Endothelial cell of umbilical vein (primary cell): ENCODE measurements at regions not wholly inside any gene's neighbourhood (a gene's known extent, or its start where the extent isn't known, plus 50 kb on each side); places are given as distances from the start of the nearest gene placed in this dataset.

Experiments used
- BruUV-seq: library from RNA; stranded (reverse); fragments of 400-500 nt; replicated peaks from 2 replicates; lab custom pipeline; 2021; lab: Mats Ljungman, UMichigan
- CTCF ChIA-PET: fragments of 300-600, 350-600 bp; sonication (Branson Sonifier 250); formaldehyde crosslinking; loops from one replicate; lab custom pipeline; 2021; ENCODE audit warnings: antibody characterized with exemption, inconsistent platforms; lab: Charles Lee
- POLR2A ChIA-PET: fragments of 300-600, 350-600 bp; sonication (Branson Sonifier 250); formaldehyde crosslinking; loops from one replicate; lab custom pipeline; 2021; ENCODE audit warnings: antibody characterized with exemption, inconsistent platforms; lab: Charles Lee
- DNase-seq: peaks from one replicate; pipeline ENCODE4 v3.0.0-alpha.2; 2011; ENCODE audit warnings: low read depth, low spot score
- FAIRE-seq: peaks from 2 replicates; lab custom pipeline; 2011; peaks lifted over from hg19 to GRCh38; lab: Jason Lieb, UNC
- H2AFZ ChIP-seq: 2 replicates; pipeline ENCODE4 v1.6.0; 2012; ENCODE audit warnings: low read depth, low read length, control low read depth, inconsistent platforms
- H3K27ac ChIP-seq: 2 replicates; pipeline ENCODE4 v1.5.1; 2011; ENCODE audit warnings: low read depth, mild to moderate bottlenecking, control low read depth, low read length, moderate library complexity; ENCODE audit not compliant: insufficient read depth
- H3K27me3 ChIP-seq, 2 experiments: 2 replicates each; pipeline versions ENCODE4 v1.6.0 to v1.6.1; 2011; ENCODE audit warnings: low read length in 2 of 2, mixed read lengths in 1 of 2; ENCODE audit not compliant: control insufficient read depth in 2 of 2, insufficient read depth in 2 of 2
- H3K36me3 ChIP-seq, 2 experiments: 2 replicates in 1 of 2; 3 replicates in 1 of 2; pipeline ENCODE4 v1.5.1; 2011; ENCODE audit warnings: low read length in 2 of 2, mild to moderate bottlenecking in 1 of 2, moderate library complexity in 1 of 2; ENCODE audit not compliant: control insufficient read depth in 2 of 2, insufficient read depth in 2 of 2; ENCODE audit errors: extremely low read depth in 1 of 2
- H3K4me1 ChIP-seq: 3 replicates; pipeline ENCODE4 v1.5.1; 2011; ENCODE audit warnings: mild to moderate bottlenecking, low read length; ENCODE audit not compliant: control insufficient read depth, insufficient read depth; ENCODE audit errors: extremely low read depth
- H3K4me2 ChIP-seq: 2 replicates; pipeline ENCODE4 v1.6.1; 2011; ENCODE audit warnings: low read length, control low read depth, mixed read lengths; ENCODE audit not compliant: insufficient read depth
- H3K4me3 ChIP-seq, 3 experiments: fragments of 200-600 bp in 1 of 3; sonication (generic), shearing (Covaris generic) in 1 of 3; replicated peaks in 1 of 3; 2 replicates each; pipeline ENCODE4 v1.5.1; 2011 to 2016; ENCODE audit warnings: control low read depth in 3 of 3, low read length in 3 of 3, mild to moderate bottlenecking in 2 of 3, inconsistent platforms in 1 of 3, low read depth in 1 of 3, moderate library complexity in 1 of 3; ENCODE audit not compliant: insufficient read depth in 1 of 3
- H3K79me2 ChIP-seq: 2 replicates; pipeline ENCODE4 v1.6.0; 2012; ENCODE audit warnings: low read length, inconsistent platforms; ENCODE audit not compliant: control insufficient read depth, insufficient read depth
- H3K9ac ChIP-seq: replicated peaks from 2 replicates; pipeline ENCODE3; 2011; ENCODE audit warnings: low read length, control low read depth; ENCODE audit not compliant: insufficient read depth; ENCODE audit errors: extremely low read depth
- H3K9me1 ChIP-seq: replicated peaks from 3 replicates; pipeline ENCODE4 v1.6.0; 2011; ENCODE audit warnings: mild to moderate bottlenecking, low read length; ENCODE audit not compliant: control insufficient read depth, insufficient read depth; ENCODE audit errors: extremely low read depth
- H3K9me3 ChIP-seq: replicated peaks from 2 replicates; pipeline ENCODE4 v1.5.1; 2012; ENCODE audit warnings: low read length, inconsistent platforms; ENCODE audit not compliant: control insufficient read depth, insufficient read depth
- H4K20me1 ChIP-seq: replicated peaks from 2 replicates; pipeline ENCODE3; 2011; ENCODE audit warnings: mild to moderate bottlenecking, low read length; ENCODE audit not compliant: control insufficient read depth, insufficient read depth; ENCODE audit errors: extremely low read depth
- CTCF ChIP-seq, 2 donors: IDR thresholded peaks; 1 replicate in 1 of 2; 2 replicates in 1 of 2; pipeline ENCODE4 v1.5.1; 2011; ENCODE audit warnings: low read length in 2 of 2, mild to moderate bottlenecking in 2 of 2, moderate library complexity in 2 of 2, control low read depth in 1 of 2, inconsistent platforms in 1 of 2, low read depth in 1 of 2; ENCODE audit not compliant: insufficient read depth in 1 of 2; ENCODE audit errors: extremely low read depth in 1 of 2
- EZH2 ChIP-seq: IDR thresholded peaks from 2 replicates; pipeline ENCODE4 v1.6.1; 2012; ENCODE audit warnings: borderline replicate concordance, low read depth, mild to moderate bottlenecking, moderate library complexity, low read length, inconsistent platforms; ENCODE audit not compliant: severe bottlenecking
- FOS ChIP-seq: IDR thresholded peaks from 2 replicates; pipeline ENCODE4 v1.6.1; 2011; ENCODE audit warnings: mild to moderate bottlenecking, low read length, moderate library complexity, borderline replicate concordance; ENCODE audit not compliant: insufficient read depth
- GATA2 ChIP-seq: IDR thresholded peaks from 2 replicates; pipeline ENCODE4 v1.7.0; 2011; ENCODE audit warnings: low read depth, mild to moderate bottlenecking, moderate library complexity, mixed read lengths, low read length; ENCODE audit not compliant: insufficient read length, insufficient read depth
- JUN ChIP-seq: IDR thresholded peaks from 2 replicates; pipeline ENCODE4 v1.6.1; 2011; ENCODE audit warnings: borderline replicate concordance, low read depth; ENCODE audit not compliant: insufficient read length, insufficient read depth
- MYC ChIP-seq: IDR thresholded peaks from one replicate; pipeline ENCODE4 v1.6.1; 2011; ENCODE audit warnings: mild to moderate bottlenecking, low read depth, low read length
- POLR2A ChIP-seq: IDR thresholded peaks from 2 replicates; pipeline ENCODE4 v1.6.1; 2012; ENCODE audit warnings: low read depth, mild to moderate bottlenecking, control low read depth, low read length
- POLR2AphosphoS5 ChIP-seq: IDR thresholded peaks from 2 replicates; pipeline ENCODE4 v1.6.1; 2012; ENCODE audit warnings: low read depth, mild to moderate bottlenecking, control low read depth, low read length, moderate library complexity; ENCODE audit not compliant: insufficient read depth
- dilution Hi-C: fragments of 300-500 bp; cut with MboI; formaldehyde crosslinking; loops from one replicate; pipeline ENCODE4 v1.15.0; 2019; ENCODE audit warnings: low sequenced_read_pairs; ENCODE audit not compliant: extremely low pct_ligation_motif_present
- intact Hi-C: fragments of 100-400 bp; cut with micrococcal nuclease; formaldehyde crosslinking; loops from one replicate; pipeline ENCODE4 v1.10.0; 2022
- TF ChIP-seq, protein P1 (sequence below): IDR thresholded peaks from 2 replicates; pipeline ENCODE4 v1.6.1; 2011; ENCODE audit not compliant: insufficient read depth, insufficient read length

DNA sequence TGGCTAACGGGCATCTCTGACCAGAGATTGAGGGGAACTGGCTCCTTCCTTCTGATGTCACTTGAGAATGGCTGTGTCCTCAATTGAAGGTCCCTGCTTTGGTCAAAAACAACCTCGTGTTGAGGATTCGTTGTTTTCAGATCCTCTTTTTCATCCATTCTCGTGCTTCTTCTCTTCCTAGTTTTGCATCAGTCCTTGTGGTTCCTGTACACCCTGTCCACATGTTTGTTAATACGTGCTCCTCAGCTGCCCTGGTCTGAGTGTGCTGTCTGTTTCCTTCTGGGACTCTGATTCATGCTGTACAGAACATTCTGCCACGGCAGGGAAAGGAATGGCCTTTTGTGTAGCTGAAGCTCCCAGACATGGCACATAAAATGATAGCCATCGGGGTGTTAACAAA is 863.2 kb upstream of the GOT2 start:
- BruUV-seq, result no TSS peak
- no peaks in the 10 kb centered on the region for H3K27me3 ChIP-seq
- no peaks in the 10 kb centered on the region for H3K9me1 ChIP-seq
- H3K27ac ChIP-seq, result no peak overlapping the region
- DNase-seq (no peak), FAIRE-seq (no peak)
- no peaks in the 10 kb centered on the region for H4K20me1 ChIP-seq
- no peak overlapping the region for H3K9ac ChIP-seq
- dilution Hi-C loops, result no loop called here
- TF ChIP-seq JUN, result no peak
- TF ChIP-seq FOS, result no peak
- TF ChIP-seq CTCF (IDR thresholded peaks at IDR 0.05; ENCODE audit: extremely low read depth in 1 of 2, insufficient read depth in 1 of 2, low read depth in 1 of 2, low read length in 2 of 2), result no peak
- no peak for TF ChIP-seq GATA2
- TF ChIP-seq MYC, result no peak
- TF ChIP-seq EZH2, result no peak
- no peak for TF ChIP-seq POLR2AphosphoS5
- no peak for TF ChIP-seq POLR2A
- TF ChIP-seq, protein P1, sequence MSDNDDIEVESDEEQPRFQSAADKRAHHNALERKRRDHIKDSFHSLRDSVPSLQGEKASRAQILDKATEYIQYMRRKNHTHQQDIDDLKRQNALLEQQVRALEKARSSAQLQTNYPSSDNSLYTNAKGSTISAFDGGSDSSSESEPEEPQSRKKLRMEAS, result no peak
- intact Hi-C loops, result no loop called here
- H3K4me2 ChIP-seq, result no peak overlapping the region
- no peaks in the 10 kb centered on the region for H3K4me1 ChIP-seq
- no peaks in the 10 kb centered on the region for H3K79me2 ChIP-seq
- no peaks in the 10 kb centered on the region for H3K9me3 ChIP-seq
- ChIA-PET POLR2A (no interaction called here), CTCF (no interaction called here)
- H3K4me3 ChIP-seq, result no peak overlapping the region
- H2AFZ ChIP-seq, result no peak overlapping the region
- no peaks in the 10 kb centered on the region for H3K36me3 ChIP-seq
